Breast epithelium (tissue), 3 donors: ENCODE measurements at regions not wholly inside any gene's neighbourhood (a gene's known extent, or its start where the extent isn't known, plus 50 kb on each side); places are given as distances from the start of the nearest gene placed in this dataset.

Experiments used
- CTCF ChIP-seq, 3 donors: fragments of 450-650 bp; IDR thresholded peaks; one replicate each; pipeline ENCODE4 v1.5.1; 2016 to 2017; ENCODE audit warnings: antibody characterized with exemption in 3 of 3, mild to moderate bottlenecking in 3 of 3, moderate library complexity in 3 of 3
- POLR2A ChIP-seq: fragments of 450-650 bp; IDR thresholded peaks from one replicate; pipeline ENCODE4 v1.6.1; 2016; ENCODE audit warnings: antibody characterized with exemption, mild to moderate bottlenecking, moderate library complexity
- POLR2AphosphoS5 ChIP-seq, 3 donors: sonication (generic); formaldehyde crosslinking; IDR thresholded peaks; one replicate each; pipeline ENCODE4 v1.6.1; 2017; ENCODE audit warnings: antibody characterized with exemption in 3 of 3

DNA sequence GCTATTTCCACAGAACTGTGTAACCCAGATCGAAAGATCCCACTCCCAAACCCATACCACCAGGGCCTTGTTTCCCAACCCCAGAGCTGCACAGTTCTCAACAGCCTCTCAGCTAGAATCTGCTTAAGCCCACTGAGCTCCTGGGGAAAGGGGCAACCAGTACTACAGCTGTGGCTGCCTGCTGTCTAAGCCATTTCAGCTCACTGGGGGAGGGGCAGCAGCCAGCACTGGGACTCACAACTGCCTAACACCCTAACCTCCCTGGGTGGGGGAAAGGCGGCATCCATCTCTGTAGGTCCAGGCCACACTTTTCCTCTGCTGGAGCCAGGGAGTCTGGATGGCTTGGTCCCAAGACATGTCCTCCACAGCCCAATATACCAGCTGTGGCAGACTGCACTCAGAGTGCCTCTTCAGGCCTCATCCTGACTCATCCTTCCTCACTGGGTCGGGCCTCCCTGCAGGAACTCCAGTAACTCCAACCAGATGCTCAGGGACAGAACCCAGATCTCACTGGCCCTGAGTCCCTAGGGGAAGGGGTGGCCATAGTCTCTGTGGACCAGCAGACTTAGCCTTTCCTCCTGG, 241.4 kb downstream of the HINT1 start:
- TF ChIP-seq CTCF (IDR thresholded peaks at IDR 0.05) (no peak), POLR2AphosphoS5 (IDR thresholded peaks at IDR 0.05) (no peak), POLR2A (no peak)
